ENCODE measurements at regions not wholly inside any gene's neighbourhood (a gene's known extent, or its start where the extent isn't known, plus 50 kb on each side); places are given as distances from the start of the nearest gene placed in this dataset.

GRCh38 chr9:134987906-134988700 is 70.4 kb upstream of the FCN1 start:
- TF ChIP-seq GATA2 (IDR thresholded peaks at IDR 0.05; ENCODE audit: low read depth, low read length) (no peak), GATA3 (IDR thresholded peaks at IDR 0.05; ENCODE audit: low read depth, low read length) (no peak)

All from SH-SY5Y (cell line).